Stimulated activated CD8-positive, alpha-beta memory T cell treated with anti-CD3 and anti-CD28 coated beads, Interleukin-12 subunit alpha, Interleukin-12 subunit beta, amount 100 ng/mL, for 24 hours (primary cell): ENCODE measurements at regions not wholly inside any gene's neighbourhood (a gene's known extent, or its start where the extent isn't known, plus 50 kb on each side); places are given as distances from the start of the nearest gene placed in this dataset.
A peak's percentile ranks its signal among the peaks of the same experiment; 100 is the strongest.
"Not testable (repeated sequence)": the region's sequence is repeated elsewhere in the genome, so short reads cannot be mapped to it uniquely, and the experiment has no call there.

ENCODE experiments used
- DNase-seq: peaks from one replicate; pipeline ENCODE4 v3.0.0-alpha.2; 2020; ENCODE audit errors: extremely low read depth

- DNase-seq: no peak
Observed at GRCh38 chrX:65610481-65610880, 57.0 kb upstream of the MSN start.

GRCh38 chrX:65610040-65610439 lies 57.4 kb upstream of the MSN start:
- DNase-seq: no peak

GRCh38 chrX:65609237-65609636 lies 58.2 kb upstream of the MSN start:
- no peak for DNase-seq

DNA sequence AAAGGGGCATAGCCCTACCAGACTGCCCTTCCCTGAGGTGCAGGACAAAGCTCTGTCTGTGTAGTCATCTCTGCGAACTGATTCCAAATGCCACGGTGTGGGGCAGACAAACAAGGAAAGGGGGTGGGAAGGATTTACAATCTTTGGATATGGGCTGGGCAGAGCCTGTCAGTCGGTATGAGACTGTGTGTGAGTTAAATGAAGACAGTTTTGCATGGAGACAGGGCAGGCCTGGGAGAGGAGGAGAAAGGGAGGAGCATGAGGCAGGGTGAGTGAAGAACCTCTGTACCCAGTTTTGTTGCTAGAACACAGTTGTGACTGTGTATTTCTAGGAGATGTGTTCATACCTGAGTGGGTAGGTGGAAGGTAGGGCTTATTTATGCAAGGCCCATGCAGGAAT lies 59.4 kb upstream of the MSN start:
- DNase-seq: no peak

GRCh38 chrX:65607070-65607742 lies 60.2 kb upstream of the MSN start:
- DNase-seq: no peak

DNA sequence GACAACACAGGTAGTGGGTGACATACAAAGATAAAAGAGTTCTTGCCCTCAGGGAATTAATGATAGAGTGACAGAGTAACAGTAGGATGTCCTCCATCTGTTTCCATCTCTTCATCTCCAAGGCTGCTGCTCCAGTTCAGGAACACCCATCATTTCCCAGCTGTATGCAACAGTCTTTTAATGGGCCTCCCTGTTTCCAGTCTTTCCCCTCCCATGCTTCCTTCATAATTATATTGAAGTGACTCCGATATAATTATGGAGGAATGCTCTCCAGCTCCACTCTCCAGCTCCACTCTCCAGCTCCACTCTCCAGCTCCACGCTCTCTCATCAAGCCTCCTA lies 65.3 kb upstream of the MSN start:
- no peak for DNase-seq

GRCh38 chrX:65601530-65602220 lies 65.8 kb upstream of the MSN start:
- DNase-seq: no peak

DNA sequence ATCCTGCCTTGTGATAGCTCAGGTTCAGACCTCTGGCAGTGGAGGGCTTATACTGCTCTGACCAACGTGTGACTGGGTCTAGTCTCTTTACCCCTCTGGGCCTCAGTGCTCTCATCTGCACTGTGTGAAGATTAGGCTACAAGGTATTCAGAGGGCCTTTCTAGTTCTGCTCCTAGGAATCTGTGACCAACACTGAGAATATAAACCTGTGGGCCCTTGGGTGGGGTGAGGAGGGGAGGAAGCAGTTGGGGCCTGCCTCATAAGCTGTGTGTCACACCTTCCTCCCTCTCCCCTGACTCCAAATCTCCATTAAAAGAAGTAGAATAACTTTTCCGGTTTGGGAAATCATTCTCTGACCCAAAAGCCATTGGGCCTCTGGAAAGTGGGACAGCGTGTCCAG lies 66.3 kb upstream of the MSN start:
- no peak for DNase-seq

GRCh38 chrX:65600106-65600505 lies 65.5 kb upstream of the LAS1L start:
- no peak for DNase-seq

- DNase-seq: no peak
Observed at GRCh38 chrX:65598559-65599147, 64.1 kb upstream of the LAS1L start.

DNA sequence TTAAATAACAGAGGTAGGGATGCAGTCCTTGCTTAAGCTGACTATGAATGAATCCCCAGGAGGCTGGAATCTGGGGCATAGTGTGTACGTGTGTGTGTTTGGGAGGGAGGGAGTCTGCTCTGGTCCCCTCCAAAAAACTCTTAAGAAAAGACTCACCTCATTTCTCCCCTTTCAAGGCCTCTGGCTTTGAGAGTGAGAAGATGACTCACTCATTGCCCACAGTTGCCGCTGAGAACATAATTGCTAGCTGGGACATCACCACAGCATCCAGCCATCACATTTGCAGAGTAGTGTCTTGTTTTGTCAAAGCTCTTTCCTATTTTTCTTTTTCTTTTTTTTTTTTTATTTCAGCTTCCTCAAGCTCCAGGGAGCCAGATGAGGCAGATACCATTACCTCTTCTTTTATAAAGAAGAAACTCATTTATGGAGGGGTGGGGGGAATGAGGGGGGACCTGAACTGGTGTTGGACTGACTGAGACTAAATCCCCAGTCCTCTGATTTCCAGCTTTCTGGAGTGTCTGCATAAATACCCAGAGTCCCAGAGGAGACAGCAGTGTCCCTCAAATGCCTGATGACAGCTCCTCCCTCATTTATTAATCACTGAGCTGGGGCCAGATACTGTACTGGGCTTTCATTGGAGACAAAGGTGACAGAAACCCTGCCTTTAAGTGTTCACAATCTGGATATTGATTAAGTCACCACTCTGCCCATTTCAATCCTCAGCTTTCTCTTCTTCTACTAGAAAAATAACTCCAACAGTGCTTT lies 61.9 kb upstream of the LAS1L start:
- DNase-seq: no peak

DNA sequence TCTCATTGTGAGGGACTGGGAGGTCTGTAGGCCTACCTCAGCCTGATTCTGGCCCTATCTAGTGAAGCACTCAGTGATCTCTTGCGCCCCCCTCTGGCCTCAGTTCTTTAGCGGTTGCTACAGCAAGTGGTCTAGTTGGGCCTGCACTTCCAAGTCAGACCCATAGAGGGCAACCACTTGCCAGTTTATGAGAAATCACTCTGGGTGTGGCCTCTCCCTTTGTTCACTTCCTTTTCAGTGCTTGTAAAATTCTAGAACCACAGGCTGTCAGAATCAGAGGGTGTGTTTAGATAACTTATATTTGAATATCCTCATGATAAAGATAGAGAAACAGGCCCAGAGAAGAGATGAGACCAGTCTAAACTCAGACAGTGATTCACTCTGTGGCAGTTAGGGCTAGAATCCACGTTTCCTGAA lies 60.9 kb upstream of the LAS1L start:
- peak; percentile 80 for DNase-seq

DNA sequence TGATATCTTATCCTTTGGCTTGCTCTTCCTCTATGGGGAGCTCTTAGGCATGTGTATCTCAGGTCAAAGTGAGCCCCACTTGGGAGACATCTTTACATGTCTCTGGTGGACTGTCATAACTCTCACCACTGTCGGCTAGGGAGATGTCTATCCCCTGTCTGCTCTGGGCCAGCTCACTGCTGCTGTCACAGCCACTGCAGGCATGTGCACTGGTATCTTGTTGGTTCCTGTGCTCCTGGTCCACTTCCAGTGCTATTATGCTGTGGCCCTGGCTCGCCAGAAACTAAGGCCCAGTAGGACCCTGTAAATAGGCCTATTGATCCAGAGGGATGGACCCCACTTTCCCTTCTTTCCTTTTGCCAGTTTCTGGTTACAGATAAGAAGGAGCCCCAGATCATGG lies 56.6 kb upstream of the LAS1L start:
- no peak for DNase-seq

DNA sequence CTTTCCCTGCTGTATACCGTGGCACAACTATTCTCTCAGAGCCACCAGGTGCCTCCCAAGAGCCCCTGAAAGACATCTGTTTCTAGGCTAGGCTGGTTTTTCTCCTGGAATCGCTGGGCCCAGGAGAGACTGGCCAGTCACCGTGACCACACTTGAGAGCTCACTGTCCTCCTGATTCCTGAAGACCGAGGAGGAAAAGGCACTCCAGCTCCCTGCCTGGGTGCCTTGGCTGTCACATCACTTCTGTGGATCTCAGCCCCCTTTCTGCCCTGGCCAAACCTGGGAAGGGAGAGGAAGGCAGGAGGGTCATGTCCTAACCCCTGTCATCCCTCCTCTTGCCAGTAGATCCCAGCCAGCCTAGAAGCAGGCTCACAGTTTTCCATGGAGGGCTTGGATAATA lies 54.7 kb upstream of the LAS1L start:
- no peak for DNase-seq

GRCh38 chrX:65588795-65589194 lies 54.2 kb upstream of the LAS1L start:
- no peak for DNase-seq

GRCh38 chrX:65587616-65588526 lies 53.3 kb upstream of the LAS1L start:
- no peak for DNase-seq

GRCh38 chrX:65586491-65586890 lies 51.9 kb upstream of the LAS1L start:
- DNase-seq: no peak

- DNase-seq: not testable (repeated sequence)
Observed at GRCh38 chrX:65585226-65585625, 50.6 kb upstream of the LAS1L start.
